HG02981 (cell line): ENCODE measurements at regions not wholly inside any gene's neighbourhood (a gene's known extent, or its start where the extent isn't known, plus 50 kb on each side); places are given as distances from the start of the nearest gene placed in this dataset.
"Not testable (repeated sequence)": the region's sequence is repeated elsewhere in the genome, so short reads cannot be mapped to it uniquely, and the experiment has no call there.

Experiments
- ATAC-seq: cut with Tn5 transposase; IDR thresholded peaks from one replicate; pipeline ENCODE4 v1.9.1; 2021; ENCODE audit warnings: mild to moderate bottlenecking, moderate library complexity; ENCODE audit not compliant: unreplicated experiment

GRCh38 chr3:87796843-87797185 is 262.0 kb downstream of the CGGBP1 start:
- ATAC-seq, result no peak

DNA sequence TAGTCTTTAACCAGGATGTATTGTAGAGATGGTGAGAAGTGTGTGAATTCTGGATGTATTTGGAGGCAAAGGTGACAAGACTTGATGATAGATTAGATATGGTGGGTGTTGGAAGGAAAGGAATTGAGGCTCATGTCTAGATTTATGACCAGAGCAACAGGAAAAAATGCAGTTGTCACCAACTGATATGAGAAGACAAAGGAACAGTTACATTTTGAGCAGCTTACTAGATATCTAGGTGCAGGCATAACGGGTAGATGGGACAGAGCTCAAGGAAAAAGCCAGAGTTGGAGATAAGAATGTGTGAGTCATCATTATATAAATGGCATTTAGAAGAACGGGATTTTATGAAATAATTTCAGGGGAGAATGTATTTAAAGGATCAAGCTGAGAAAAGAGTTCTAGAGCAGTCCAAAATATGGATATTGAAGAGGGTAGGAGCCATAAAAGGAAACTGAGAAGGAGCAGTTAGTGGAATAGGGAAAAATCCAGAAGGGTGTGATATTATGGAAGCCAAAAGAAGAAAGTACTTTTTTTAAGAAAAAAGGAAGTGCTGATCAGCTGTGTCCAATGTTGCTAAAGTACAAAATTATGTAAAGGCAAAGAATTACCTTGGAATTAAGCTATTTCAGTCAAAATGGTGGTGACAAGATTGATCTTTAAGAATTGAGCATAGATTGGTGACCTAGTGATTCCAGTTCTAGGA is 262.5 kb downstream of the CGGBP1 start:
- no peak for ATAC-seq

- no peak for ATAC-seq
Measured at GRCh38 chr3:87795701-87796100, 263.1 kb downstream of the CGGBP1 start.

DNA sequence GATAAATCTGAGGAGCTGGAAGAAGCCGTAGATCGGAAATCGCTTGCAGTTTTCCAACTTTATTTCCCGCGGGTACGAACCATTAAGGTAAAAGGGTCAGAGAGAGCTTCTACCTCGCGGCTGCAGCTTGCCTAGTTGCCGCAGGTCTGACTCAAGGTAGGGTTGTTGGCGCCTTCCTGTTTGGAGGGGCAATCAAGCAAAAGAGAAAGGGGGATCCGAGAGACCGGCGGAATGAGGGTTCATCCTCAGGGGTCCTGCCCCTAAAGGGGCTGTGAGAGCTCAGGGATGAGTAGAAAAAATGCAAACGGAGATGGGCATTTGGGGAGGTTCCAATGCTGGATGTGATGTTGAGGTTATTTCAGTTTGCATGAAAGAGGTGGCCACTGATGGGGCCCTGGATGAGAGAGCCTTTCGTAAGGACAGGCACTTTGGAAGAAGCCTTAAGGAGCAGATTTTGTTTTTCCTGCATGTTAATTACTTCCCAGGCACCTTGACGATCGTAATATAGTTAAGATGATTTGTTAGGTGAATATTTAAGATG is 265.4 kb downstream of the CGGBP1 start:
- no peak for ATAC-seq

GRCh38 chr3:87792534-87793336 is 266.1 kb downstream of the CGGBP1 start, which contains the start of gene HTR1F:
Gene HTR1F, plus strand, starts transcription at chr3:87792706.
- ATAC-seq, result no peak

GRCh38 chr3:87792198-87792533 is 266.6 kb downstream of the CGGBP1 start:
- no peak for ATAC-seq

GRCh38 chr3:87791248-87792027 is 267.4 kb downstream of the CGGBP1 start:
- no peak for ATAC-seq

GRCh38 chr3:87789049-87789448 is 269.8 kb downstream of the CGGBP1 start:
- ATAC-seq, result not testable (repeated sequence)

- ATAC-seq, result no peak
Measured at GRCh38 chr3:87788516-87788915, 270.3 kb downstream of the CGGBP1 start.

- no peak for ATAC-seq
Measured at GRCh38 chr3:87780811-87781210, 278.0 kb downstream of the CGGBP1 start.

- no peak for ATAC-seq
Measured at GRCh38 chr3:87778876-87779275, 279.9 kb downstream of the CGGBP1 start.

DNA sequence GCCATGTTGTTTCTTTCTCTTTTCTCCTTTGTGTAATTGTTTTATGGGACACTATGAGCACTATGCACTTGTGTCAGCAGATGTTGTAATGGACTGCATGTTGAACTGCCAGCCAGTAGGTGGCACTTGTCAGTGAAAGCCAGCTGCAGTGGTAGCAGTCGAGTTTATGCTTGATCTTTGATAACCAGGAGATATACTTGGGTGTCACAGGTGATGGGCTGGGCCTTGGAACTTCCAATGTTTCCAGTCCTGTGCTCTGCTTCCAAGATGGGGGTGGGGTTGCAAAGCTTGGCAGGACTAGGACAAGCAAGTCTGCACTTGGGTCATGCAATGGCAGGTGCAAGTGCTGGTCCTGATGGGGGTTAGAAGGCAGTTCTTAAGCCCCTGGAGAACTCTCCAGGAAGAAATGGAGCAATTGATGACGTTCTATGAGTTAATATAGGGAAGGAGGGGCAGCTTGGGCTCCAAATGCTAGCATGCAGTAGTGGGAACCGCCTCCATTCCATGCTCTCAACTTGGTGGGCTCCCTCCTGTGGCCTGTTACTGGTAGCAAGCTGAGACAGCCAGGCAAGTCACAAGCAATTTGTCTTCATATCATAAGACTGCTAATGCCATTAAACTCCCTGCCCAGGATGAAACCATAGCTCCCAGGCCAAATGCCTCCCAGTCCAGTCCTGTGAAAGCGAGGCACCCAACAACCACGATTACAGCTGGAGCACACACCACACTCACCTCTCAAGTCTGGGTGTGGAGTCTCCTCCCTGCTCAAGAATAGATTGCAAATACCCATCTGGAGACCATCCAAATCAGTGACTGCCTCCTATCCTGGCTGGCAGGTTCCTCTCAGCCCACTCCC is 287.2 kb downstream of the CGGBP1 start:
- peak; percentile 98 for ATAC-seq

GRCh38 chr3:87766721-87767120 is 292.1 kb downstream of the CGGBP1 start:
- no peak for ATAC-seq

DNA sequence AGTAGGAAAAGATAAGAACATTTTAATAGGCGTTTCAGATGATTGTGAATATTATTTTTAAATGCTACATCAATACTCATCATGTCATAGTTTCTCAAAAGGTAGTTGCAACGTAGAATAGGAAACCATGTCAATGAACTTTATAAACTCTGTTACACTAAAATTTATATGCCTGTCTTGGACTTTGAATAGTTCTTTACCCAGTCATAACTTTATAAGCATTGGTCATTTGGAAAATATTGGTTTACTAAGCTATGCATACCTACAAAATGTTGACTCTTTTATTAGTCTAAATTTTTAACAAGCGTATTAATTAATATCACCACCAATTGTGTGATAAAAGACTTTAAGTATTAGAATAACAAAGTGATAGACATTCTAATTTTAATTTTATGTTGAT is 293.5 kb downstream of the CGGBP1 start:
- no peak for ATAC-seq

- no peak for ATAC-seq
Measured at GRCh38 chr3:87761795-87762194, 297.0 kb downstream of the CGGBP1 start.

DNA sequence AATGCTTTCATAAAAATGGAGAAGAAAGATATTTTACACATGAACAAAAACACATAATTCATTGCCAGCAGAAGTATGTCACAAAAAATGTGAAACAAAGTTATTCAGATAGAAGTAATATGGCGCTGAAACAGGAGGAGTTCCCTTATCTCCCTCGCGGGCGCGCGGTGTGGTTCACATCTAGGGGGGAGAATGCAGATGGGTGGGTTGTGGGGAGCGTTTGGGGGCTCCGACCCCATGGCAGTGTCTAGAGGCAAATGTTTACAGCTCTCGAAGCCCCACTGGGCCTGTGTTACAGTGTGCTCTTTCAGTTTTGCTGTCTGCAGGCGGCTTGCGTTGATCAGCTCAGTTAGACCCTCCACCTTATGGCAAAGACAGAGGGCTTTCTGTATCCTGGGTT is 297.5 kb downstream of the CGGBP1 start:
- ATAC-seq, result no peak

DNA sequence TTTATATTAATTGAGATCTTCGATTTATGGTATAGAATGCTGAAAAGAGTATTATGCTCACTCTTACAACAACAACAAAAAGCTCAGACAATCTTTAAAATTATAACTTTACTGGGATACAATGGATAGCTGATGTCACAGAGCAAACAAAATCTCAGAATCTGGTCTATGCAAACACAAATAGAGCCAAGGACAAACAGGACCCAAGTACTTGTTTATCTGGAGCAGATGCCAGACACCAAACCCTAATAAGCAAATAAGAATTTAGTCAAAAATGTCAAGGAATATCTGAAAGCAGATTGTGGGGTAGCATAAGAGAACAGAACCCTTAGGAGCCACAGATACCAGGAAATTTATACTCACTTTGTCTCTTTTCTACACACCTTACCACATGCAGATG is 302.2 kb downstream of the CGGBP1 start:
- ATAC-seq, result no peak

DNA sequence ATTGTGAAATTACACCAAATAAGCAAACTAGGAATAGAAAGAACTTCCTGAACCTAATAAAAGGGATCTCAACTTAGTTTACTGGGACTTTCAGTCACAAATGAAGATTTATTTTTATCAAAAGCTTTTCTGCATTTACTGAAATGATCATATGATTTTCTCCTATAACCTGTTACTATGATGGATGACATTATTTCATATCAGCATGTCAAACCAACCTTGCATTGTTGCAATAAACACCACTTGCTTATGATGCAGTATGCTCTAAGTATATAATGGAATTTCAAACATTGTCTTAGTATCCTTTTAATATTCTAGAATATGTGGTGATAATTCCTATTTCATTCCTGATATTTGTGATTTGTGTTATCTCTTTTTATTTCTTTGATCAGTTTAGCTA is 303.0 kb downstream of the CGGBP1 start:
- ATAC-seq, result no peak

GRCh38 chr3:87742250-87742649 is 316.6 kb downstream of the CGGBP1 start:
- no peak for ATAC-seq

- not testable (repeated sequence) for ATAC-seq
Measured at GRCh38 chr3:87740894-87741293, 317.9 kb downstream of the CGGBP1 start.

- ATAC-seq, result not testable (repeated sequence)
Measured at GRCh38 chr3:87737817-87738216, 321.0 kb downstream of the CGGBP1 start.
